Osteoblast (primary cell): ENCODE measurements at regions not wholly inside any gene's neighbourhood (a gene's known extent, or its start where the extent isn't known, plus 50 kb on each side); places are given as distances from the start of the nearest gene placed in this dataset.

Experiments used
- DNase-seq: peaks from one replicate; pipeline ENCODE4 v3.0.0; 2011; ENCODE audit warnings: low spot score, mixed read lengths; ENCODE audit not compliant: insufficient read length; ENCODE audit errors: missing footprints
- H2AFZ ChIP-seq: 2 replicates; pipeline ENCODE4 v1.6.0; 2011; ENCODE audit warnings: mild to moderate bottlenecking, low read length
- H3K27ac ChIP-seq: 2 replicates; pipeline ENCODE4 v1.5.1; 2011; ENCODE audit warnings: mild to moderate bottlenecking, low read depth, low read length, moderate library complexity
- H3K27me3 ChIP-seq: 2 replicates; pipeline ENCODE4 v1.6.0; 2012; ENCODE audit warnings: mild to moderate bottlenecking, control low read depth, inconsistent platforms, low read length, moderate library complexity; ENCODE audit not compliant: insufficient read depth
- H3K36me3 ChIP-seq: 2 replicates; pipeline ENCODE4 v1.5.1; 2011; ENCODE audit warnings: mild to moderate bottlenecking, low read length, control low read depth, moderate library complexity; ENCODE audit not compliant: insufficient read depth
- H3K4me1 ChIP-seq: 2 replicates; pipeline ENCODE4 v1.5.1; 2011; ENCODE audit warnings: mild to moderate bottlenecking, low read length, control low read depth, moderate library complexity; ENCODE audit not compliant: insufficient read depth
- H3K4me2 ChIP-seq: 2 replicates; pipeline ENCODE4 v1.6.0; 2011; ENCODE audit warnings: mild to moderate bottlenecking, low read length; ENCODE audit not compliant: insufficient read depth
- H3K4me3 ChIP-seq: fragments of 200-600 bp; sonication (generic); 3 replicates; pipeline ENCODE4 v1.5.1; 2012; ENCODE audit warnings: mild to moderate bottlenecking, low read length, inconsistent platforms; ENCODE audit not compliant: insufficient read depth
- H3K79me2 ChIP-seq: 2 replicates; pipeline ENCODE4 v1.6.0; 2012; ENCODE audit warnings: mild to moderate bottlenecking, low read length, control low read depth, inconsistent platforms; ENCODE audit not compliant: insufficient read depth
- H3K9me3 ChIP-seq: 2 replicates; pipeline ENCODE4 v1.5.1; 2011; ENCODE audit warnings: low read depth, low read length, control low read depth
- H4K20me1 ChIP-seq: 2 replicates; pipeline ENCODE4 v1.6.0; 2012; ENCODE audit warnings: mild to moderate bottlenecking, low read length, control low read depth; ENCODE audit not compliant: insufficient read depth
- TF ChIP-seq, protein P1 (sequence below): IDR thresholded peaks from 2 replicates; pipeline ENCODE4 v1.5.1; 2011; ENCODE audit warnings: mild to moderate bottlenecking, low read depth, low read length, moderate library complexity; ENCODE audit errors: extremely low read depth

DNA sequence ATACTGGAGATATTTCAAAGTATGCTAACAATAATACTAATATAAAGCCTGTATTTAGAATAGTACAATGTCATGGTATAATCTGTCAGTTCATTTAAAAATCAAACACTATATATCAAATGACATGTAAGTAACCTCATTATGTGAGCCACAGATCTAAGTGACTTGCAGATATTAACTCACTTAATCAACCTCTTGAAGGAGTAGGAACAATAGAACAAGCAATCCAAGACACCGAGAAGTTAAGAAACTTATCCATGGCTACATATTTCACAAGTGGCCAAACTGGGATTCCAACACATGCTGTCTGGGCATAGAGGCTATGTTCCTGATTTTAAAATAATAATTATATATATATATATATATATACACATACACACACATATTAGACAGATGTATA, 554.0 kb downstream of the ARAP2 start:
- Histone ChIP-seq H3K4me2 (no peak overlapping the region), H3K4me1 (no peaks in the 10 kb centered on the region), H3K36me3 (no peaks in the 10 kb centered on the region), H3K79me2 (no peaks in the 10 kb centered on the region), H3K27me3 (no peaks in the 10 kb centered on the region), H3K27ac (no peak overlapping the region), H4K20me1 (no peaks in the 10 kb centered on the region), H2AFZ (no peak overlapping the region), H3K4me3 (no peak overlapping the region), H3K9me3 (no peaks in the 10 kb centered on the region)
- TF ChIP-seq, protein P1, sequence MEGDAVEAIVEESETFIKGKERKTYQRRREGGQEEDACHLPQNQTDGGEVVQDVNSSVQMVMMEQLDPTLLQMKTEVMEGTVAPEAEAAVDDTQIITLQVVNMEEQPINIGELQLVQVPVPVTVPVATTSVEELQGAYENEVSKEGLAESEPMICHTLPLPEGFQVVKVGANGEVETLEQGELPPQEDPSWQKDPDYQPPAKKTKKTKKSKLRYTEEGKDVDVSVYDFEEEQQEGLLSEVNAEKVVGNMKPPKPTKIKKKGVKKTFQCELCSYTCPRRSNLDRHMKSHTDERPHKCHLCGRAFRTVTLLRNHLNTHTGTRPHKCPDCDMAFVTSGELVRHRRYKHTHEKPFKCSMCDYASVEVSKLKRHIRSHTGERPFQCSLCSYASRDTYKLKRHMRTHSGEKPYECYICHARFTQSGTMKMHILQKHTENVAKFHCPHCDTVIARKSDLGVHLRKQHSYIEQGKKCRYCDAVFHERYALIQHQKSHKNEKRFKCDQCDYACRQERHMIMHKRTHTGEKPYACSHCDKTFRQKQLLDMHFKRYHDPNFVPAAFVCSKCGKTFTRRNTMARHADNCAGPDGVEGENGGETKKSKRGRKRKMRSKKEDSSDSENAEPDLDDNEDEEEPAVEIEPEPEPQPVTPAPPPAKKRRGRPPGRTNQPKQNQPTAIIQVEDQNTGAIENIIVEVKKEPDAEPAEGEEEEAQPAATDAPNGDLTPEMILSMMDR: no peak
- no peak for DNase-seq

DNA sequence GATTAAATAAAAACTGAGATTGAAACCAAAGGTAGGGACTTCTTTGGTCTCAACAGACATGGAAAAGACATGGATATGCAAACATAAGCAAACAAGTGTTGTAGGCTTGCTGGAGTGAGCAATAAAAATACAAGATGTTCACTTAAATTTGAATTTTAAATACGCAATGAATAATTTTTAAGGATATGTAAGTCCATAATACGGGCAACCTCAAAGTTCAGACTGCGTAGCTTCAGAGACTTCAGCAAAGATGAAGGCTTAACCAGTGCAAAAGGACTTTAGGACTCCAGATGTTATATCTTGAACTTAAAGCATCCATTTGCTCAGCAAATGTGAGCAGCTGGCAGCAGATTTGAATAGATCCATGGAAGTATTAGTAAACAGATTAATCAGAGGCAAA, 549.3 kb downstream of the ARAP2 start:
- Histone ChIP-seq H2AFZ (no peak overlapping the region), H4K20me1 (no peaks in the 10 kb centered on the region), H3K27me3 (no peaks in the 10 kb centered on the region), H3K9me3 (no peaks in the 10 kb centered on the region), H3K4me1 (no peaks in the 10 kb centered on the region), H3K79me2 (no peaks in the 10 kb centered on the region), H3K4me3 (no peak overlapping the region), H3K36me3 (no peaks in the 10 kb centered on the region), H3K27ac (no peak overlapping the region), H3K4me2 (no peak overlapping the region)
- no peak for DNase-seq
- TF ChIP-seq, protein P1: no peak

DNA sequence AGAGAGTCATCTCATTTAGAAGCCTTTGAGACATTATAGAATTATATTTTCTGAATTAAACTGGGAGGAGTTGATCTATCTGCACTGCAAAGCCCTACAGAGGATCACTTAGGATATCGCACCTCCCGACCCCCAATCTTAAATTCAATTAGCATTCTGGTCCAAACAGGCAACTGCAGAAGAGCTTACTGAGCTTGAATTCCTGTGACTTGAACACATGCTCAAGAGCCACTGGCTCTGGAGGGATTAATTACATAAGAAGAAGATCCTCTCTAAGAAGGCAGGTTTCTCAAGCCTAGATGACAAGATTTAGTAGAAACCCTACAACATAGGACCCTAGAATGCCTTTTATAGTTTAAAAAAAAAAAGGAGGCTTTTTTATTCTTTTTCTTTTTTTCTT, 548.9 kb downstream of the ARAP2 start:
- Histone ChIP-seq H3K9me3 (no peaks in the 10 kb centered on the region), H3K27ac (no peak overlapping the region), H4K20me1 (no peaks in the 10 kb centered on the region), H3K27me3 (no peaks in the 10 kb centered on the region), H3K4me3 (no peak overlapping the region), H3K4me1 (no peaks in the 10 kb centered on the region), H3K4me2 (no peak overlapping the region), H2AFZ (no peak overlapping the region), H3K79me2 (no peaks in the 10 kb centered on the region), H3K36me3 (no peaks in the 10 kb centered on the region)
- DNase-seq: no peak
- TF ChIP-seq, protein P1: no peak

DNA sequence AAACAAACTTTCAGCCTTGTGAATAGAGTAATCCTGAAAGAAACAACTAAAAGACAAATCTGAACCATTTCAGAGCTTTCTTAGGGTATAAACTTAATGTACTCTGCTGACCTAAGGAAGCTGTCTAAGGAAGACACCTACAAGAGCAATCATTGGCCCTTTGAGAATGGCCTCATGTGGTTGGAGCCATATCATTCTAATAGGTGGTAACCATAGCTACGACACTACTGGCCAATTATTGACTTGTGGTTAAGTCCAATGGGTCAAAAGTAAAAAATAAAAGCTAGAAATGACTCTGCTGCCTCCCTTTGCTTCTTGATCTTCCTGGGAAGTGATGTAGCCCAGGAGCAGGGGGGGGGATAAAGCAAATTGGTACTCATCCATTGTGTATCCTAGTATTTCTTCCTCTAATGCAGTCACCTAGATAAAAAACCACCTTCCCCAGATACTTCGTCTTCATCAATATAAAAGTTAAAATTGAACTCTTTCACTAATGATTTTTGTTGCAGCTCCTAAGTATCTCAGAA, 547.0 kb downstream of the ARAP2 start:
- no peak overlapping the region for H3K27ac ChIP-seq
- H2AFZ ChIP-seq: no peak overlapping the region
- no peaks in the 10 kb centered on the region for H3K79me2 ChIP-seq
- H3K36me3 ChIP-seq: no peaks in the 10 kb centered on the region
- DNase-seq: no peak
- no peak overlapping the region for H3K4me3 ChIP-seq
- no peaks in the 10 kb centered on the region for H4K20me1 ChIP-seq
- no peaks in the 10 kb centered on the region for H3K4me1 ChIP-seq
- no peaks in the 10 kb centered on the region for H3K27me3 ChIP-seq
- H3K4me2 ChIP-seq: no peak overlapping the region
- TF ChIP-seq, protein P1: no peak
- H3K9me3 ChIP-seq: no peaks in the 10 kb centered on the region
